IPS-15b (cell line): ENCODE measurements at regions not wholly inside any gene's neighbourhood (a gene's known extent, or its start where the extent isn't known, plus 50 kb on each side); places are given as distances from the start of the nearest gene placed in this dataset.

Experiments
- H3K27me3 ChIP-seq: one replicate; pipeline ENCODE4 v1.6.1; 2013; ENCODE audit warnings: low read length; ENCODE audit not compliant: control insufficient read depth, insufficient read depth
- H3K36me3 ChIP-seq: one replicate; pipeline ENCODE4 v1.6.1; 2013; ENCODE audit warnings: low read length; ENCODE audit not compliant: control insufficient read depth, insufficient read depth
- H3K4me1 ChIP-seq: one replicate; pipeline ENCODE4 v1.6.1; 2013; ENCODE audit warnings: mild to moderate bottlenecking, low read length; ENCODE audit not compliant: control insufficient read depth, insufficient read depth
- H3K4me3 ChIP-seq: one replicate; pipeline ENCODE4 v1.5.1; 2013; ENCODE audit warnings: low read depth, low read length
- H3K9ac ChIP-seq: one replicate; pipeline ENCODE4 v1.6.1; 2013; ENCODE audit warnings: low read depth, mild to moderate bottlenecking, low read length
- H3K9me3 ChIP-seq: one replicate; pipeline ENCODE4 v1.6.1; 2013; ENCODE audit warnings: mild to moderate bottlenecking, low read length; ENCODE audit not compliant: control insufficient read depth, insufficient read depth

- Histone ChIP-seq H3K36me3 (no peaks in the 10 kb centered on the region), H3K27me3 (no peaks in the 10 kb centered on the region), H3K4me3 (no peak overlapping the region), H3K4me1 (no peaks in the 10 kb centered on the region), H3K9ac (no peak overlapping the region), H3K9me3 (no peaks in the 10 kb centered on the region)
Measured at GRCh38 chr12:85558684-85559083, 277.5 kb downstream of the RASSF9 start.

- no peak overlapping the region for H3K9ac ChIP-seq
- no peak overlapping the region for H3K4me3 ChIP-seq
- no peaks in the 10 kb centered on the region for H3K27me3 ChIP-seq
- H3K4me1 ChIP-seq = no peaks in the 10 kb centered on the region
- no peaks in the 10 kb centered on the region for H3K36me3 ChIP-seq
- H3K9me3 ChIP-seq = no peaks in the 10 kb centered on the region
Measured at GRCh38 chr12:85559127-85559526, 277.1 kb downstream of the RASSF9 start.

GRCh38 chr12:85559536-85559935, 276.7 kb downstream of the RASSF9 start:
- no peaks in the 10 kb centered on the region for H3K4me1 ChIP-seq
- H3K27me3 ChIP-seq = no peaks in the 10 kb centered on the region
- H3K4me3 ChIP-seq = no peak overlapping the region
- no peaks in the 10 kb centered on the region for H3K9me3 ChIP-seq
- no peak overlapping the region for H3K9ac ChIP-seq
- no peaks in the 10 kb centered on the region for H3K36me3 ChIP-seq

GRCh38 chr12:85562765-85563164, 273.4 kb downstream of the RASSF9 start:
- H3K36me3 ChIP-seq = no peaks in the 10 kb centered on the region
- no peaks in the 10 kb centered on the region for H3K27me3 ChIP-seq
- H3K9ac ChIP-seq = no peak overlapping the region
- H3K4me3 ChIP-seq = no peak overlapping the region
- H3K9me3 ChIP-seq = no peaks in the 10 kb centered on the region
- H3K4me1 ChIP-seq = no peaks in the 10 kb centered on the region

- Histone ChIP-seq H3K4me3 (no peak overlapping the region), H3K36me3 (no peaks in the 10 kb centered on the region), H3K4me1 (no peaks in the 10 kb centered on the region), H3K27me3 (no peaks in the 10 kb centered on the region), H3K9me3 (no peaks in the 10 kb centered on the region), H3K9ac (no peak overlapping the region)
Measured at GRCh38 chr12:85564786-85565185, 271.4 kb downstream of the RASSF9 start.

GRCh38 chr12:85568395-85569103, 267.7 kb downstream of the RASSF9 start:
- no peaks in the 10 kb centered on the region for H3K4me1 ChIP-seq
- H3K9me3 ChIP-seq = no peaks in the 10 kb centered on the region
- no peaks in the 10 kb centered on the region for H3K36me3 ChIP-seq
- H3K9ac ChIP-seq = no peak overlapping the region
- H3K27me3 ChIP-seq = no peaks in the 10 kb centered on the region
- H3K4me3 ChIP-seq = no peak overlapping the region

- Histone ChIP-seq H3K9ac (no peak overlapping the region), H3K27me3 (no peaks in the 10 kb centered on the region), H3K36me3 (no peaks in the 10 kb centered on the region), H3K4me1 (no peaks in the 10 kb centered on the region), H3K9me3 (no peaks in the 10 kb centered on the region), H3K4me3 (no peak overlapping the region)
Measured at GRCh38 chr12:85569261-85569660, 266.9 kb downstream of the RASSF9 start.

GRCh38 chr12:85572956-85573355, 263.3 kb downstream of the RASSF9 start:
- Histone ChIP-seq H3K36me3 (no peaks in the 10 kb centered on the region), H3K4me3 (no peak overlapping the region), H3K9ac (no peak overlapping the region), H3K9me3 (no peaks in the 10 kb centered on the region), H3K27me3 (no peaks in the 10 kb centered on the region), H3K4me1 (peaks cover 9% of the 10 kb centered on the region)

- H3K4me1 ChIP-seq = peaks cover 9% of the 10 kb centered on the region
- H3K4me3 ChIP-seq = no peak overlapping the region
- no peaks in the 10 kb centered on the region for H3K9me3 ChIP-seq
- no peak overlapping the region for H3K9ac ChIP-seq
- H3K27me3 ChIP-seq = no peaks in the 10 kb centered on the region
- no peaks in the 10 kb centered on the region for H3K36me3 ChIP-seq
Measured at GRCh38 chr12:85573635-85574214, 262.5 kb downstream of the RASSF9 start.

GRCh38 chr12:85574291-85574690, 261.9 kb downstream of the RASSF9 start:
- H3K4me1 ChIP-seq = peaks cover 9% of the 10 kb centered on the region
- H3K9me3 ChIP-seq = no peaks in the 10 kb centered on the region
- no peak overlapping the region for H3K9ac ChIP-seq
- no peak overlapping the region for H3K4me3 ChIP-seq
- no peaks in the 10 kb centered on the region for H3K27me3 ChIP-seq
- no peaks in the 10 kb centered on the region for H3K36me3 ChIP-seq

GRCh38 chr12:85575120-85576096, 260.8 kb downstream of the RASSF9 start:
- peaks cover 9% of the 10 kb centered on the region for H3K4me1 ChIP-seq
- H3K9me3 ChIP-seq = no peaks in the 10 kb centered on the region
- no peaks in the 10 kb centered on the region for H3K27me3 ChIP-seq
- no peak overlapping the region for H3K4me3 ChIP-seq
- no peaks in the 10 kb centered on the region for H3K36me3 ChIP-seq
- no peak overlapping the region for H3K9ac ChIP-seq
